ENCODE measurements at regions not wholly inside any gene's neighbourhood (a gene's known extent, or its start where the extent isn't known, plus 50 kb on each side); places are given as distances from the start of the nearest gene placed in this dataset.
"Not testable (repeated sequence)": the region's sequence is repeated elsewhere in the genome, so short reads cannot be mapped to it uniquely, and the experiment has no call there.

- in situ Hi-C loops (cut with HindIII; ENCODE audit: low pct_ligation_motif_present, low pct_unique_long_range_greater_than_20kb, low sequenced_read_pairs): loop anchor here (25.0 kb wide), 1 partner anchor 242 kb away; no protein-coding TSS in a partner anchor
- DNase-seq: no peak
These were observed 57.5 kb upstream of the TRA2B start for GRCh38 chr3:185995352-185995751.

GRCh38 chr3:185992831-185993374, 55.1 kb upstream of the TRA2B start:
- in situ Hi-C loops (cut with HindIII; ENCODE audit: low pct_ligation_motif_present, low pct_unique_long_range_greater_than_20kb, low sequenced_read_pairs): loop anchor here (25.0 kb wide), 1 partner anchor 244 kb away; no protein-coding TSS in a partner anchor

DNA sequence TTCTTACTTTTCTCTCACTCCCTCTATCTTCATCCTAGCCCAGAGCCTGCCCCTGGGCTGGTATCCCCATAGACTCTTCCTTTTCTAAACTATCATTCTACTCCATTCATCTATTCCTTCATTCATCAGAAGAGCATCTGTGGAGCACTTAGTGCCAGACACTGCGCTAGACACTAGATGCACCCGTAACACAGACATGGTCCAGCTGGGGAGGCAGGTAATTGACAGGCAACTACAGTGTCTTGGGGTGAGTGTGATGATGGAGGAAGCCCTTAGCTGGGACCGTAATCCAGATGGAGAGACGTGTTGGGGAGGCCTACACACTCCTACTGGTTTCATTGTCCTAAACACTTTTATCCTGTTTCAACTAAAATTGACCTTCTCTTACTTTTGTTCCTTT, 53.2 kb upstream of the TRA2B start:
- in situ Hi-C loops (cut with HindIII; ENCODE audit: low pct_ligation_motif_present, low pct_unique_long_range_greater_than_20kb, low sequenced_read_pairs): loop anchor here (25.0 kb wide), 1 partner anchor 246 kb away; no protein-coding TSS in a partner anchor
- not testable (repeated sequence) for DNase-seq

More at GRCh38 chr3:185992831-185993374, 55.1 kb upstream of the TRA2B start:
- no peak for DNase-seq

- DNase-seq: no peak
These were observed 51.7 kb upstream of the TRA2B start for GRCh38 chr3:185989511-185989910.

DNA sequence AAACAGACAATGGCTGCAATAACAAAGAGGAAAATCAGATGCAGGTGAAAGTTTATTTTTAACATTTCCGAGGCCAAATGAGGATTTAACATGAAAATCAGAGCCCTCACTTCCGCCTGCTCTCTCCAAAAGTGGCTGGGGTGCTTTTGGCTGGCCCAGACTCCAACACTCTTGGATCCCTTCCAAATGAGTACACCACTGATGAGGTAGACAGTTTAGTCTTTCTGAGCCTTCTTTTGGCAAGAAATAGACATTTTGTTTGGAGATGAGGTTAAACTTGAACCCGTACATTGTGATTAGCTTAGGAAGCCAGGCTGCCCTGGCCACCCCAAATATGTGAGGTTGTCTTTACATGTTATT, 51.0 kb upstream of the TRA2B start:
- no peak for DNase-seq
- in situ Hi-C loops (cut with HindIII; ENCODE audit: low pct_ligation_motif_present, low pct_unique_long_range_greater_than_20kb, low sequenced_read_pairs): loop anchor here (25.0 kb wide), 1 partner anchor 249 kb away; no protein-coding TSS in a partner anchor

More at GRCh38 chr3:185989511-185989910, 51.7 kb upstream of the TRA2B start:
- in situ Hi-C loops (cut with HindIII; ENCODE audit: low pct_ligation_motif_present, low pct_unique_long_range_greater_than_20kb, low sequenced_read_pairs): loop anchor here (25.0 kb wide), 1 partner anchor 248 kb away; no protein-coding TSS in a partner anchor

DNA sequence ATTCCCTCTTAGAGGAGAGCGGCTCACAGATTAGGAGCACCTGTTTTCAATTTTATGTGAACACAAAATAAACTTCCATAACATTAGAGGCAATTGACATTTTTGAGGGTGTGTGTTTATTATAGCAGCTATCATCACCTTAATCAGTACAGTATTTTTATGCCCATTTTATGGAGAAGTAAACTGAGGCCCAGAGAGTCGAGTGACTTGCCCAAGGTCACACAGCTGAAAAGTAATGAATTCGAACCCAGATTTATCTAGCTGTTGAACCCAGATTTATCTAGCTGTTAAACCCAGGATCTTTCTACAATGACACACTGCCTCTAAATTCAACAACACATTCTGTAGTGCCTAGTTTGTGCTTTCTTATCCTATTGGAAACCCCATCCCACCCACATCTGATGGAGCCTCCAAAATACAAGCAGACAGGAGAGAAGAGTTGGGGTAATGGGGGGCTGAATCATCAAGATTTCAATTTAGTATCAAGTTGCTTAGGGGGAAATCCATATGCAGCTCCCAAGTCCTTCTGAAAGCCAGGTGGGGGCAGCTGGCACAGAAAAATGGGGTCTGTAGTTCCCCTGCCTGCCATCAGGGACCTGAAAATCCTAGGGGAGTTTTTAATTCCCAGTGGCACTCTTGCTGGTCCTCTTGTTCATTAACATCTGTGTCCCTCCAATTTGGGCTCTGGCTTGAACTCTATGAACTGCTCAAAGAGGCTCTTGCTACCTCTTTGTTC, 50.4 kb upstream of the TRA2B start:
- in situ Hi-C loops (cut with HindIII; ENCODE audit: low pct_ligation_motif_present, low pct_unique_long_range_greater_than_20kb, low sequenced_read_pairs): loop anchor here (25.0 kb wide), 1 partner anchor 249 kb away; no protein-coding TSS in a partner anchor

More for the DNA sequence above, 50.4 kb upstream of the TRA2B start:
- no peak for DNase-seq

Data from ACHN (cell line).